ENCODE measurements at regions not wholly inside any gene's neighbourhood (a gene's known extent, or its start where the extent isn't known, plus 50 kb on each side); places are given as distances from the start of the nearest gene placed in this dataset.
"Not testable (repeated sequence)": the region's sequence is repeated elsewhere in the genome, so short reads cannot be mapped to it uniquely, and the experiment has no call there.

DNA sequence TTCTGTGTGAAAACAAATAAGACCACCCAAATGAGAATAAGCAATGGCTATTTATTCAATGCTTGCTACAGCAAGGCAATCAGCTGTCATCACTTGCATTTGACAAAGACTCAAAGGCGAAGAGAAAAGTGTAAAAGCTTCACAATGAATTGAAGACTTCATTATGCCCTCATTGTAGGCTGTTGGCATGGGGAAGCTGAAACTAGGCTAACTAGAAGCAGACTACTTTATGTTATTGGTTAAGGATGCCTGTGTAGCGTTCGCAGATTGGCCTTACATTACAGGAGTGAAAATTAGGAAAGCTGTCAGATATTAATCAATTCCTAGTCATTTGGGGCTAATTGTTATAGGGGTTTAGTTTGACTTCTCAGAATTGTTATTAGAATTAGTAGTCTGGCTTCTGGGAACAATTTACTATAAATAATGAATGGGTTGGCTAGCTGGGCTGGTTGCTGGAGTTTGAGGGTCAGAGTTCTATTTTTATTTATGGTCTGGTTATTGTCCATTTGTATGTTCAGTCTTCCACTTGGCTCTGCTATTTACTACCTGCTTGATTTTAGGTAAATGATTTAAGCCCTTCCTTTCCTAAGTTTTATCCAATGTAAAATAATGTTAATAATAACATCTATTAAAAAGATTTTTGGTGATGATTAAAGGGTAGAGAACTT is 437.2 kb upstream of the SYT4 start:
- DNase-seq (ENCODE audit: low read depth in 2 of 2), result no peak

- no peak for DNase-seq (ENCODE audit: low read depth in 2 of 2)
Measured at GRCh38 chr18:43719267-43719795, 442.0 kb upstream of the SYT4 start.

DNA sequence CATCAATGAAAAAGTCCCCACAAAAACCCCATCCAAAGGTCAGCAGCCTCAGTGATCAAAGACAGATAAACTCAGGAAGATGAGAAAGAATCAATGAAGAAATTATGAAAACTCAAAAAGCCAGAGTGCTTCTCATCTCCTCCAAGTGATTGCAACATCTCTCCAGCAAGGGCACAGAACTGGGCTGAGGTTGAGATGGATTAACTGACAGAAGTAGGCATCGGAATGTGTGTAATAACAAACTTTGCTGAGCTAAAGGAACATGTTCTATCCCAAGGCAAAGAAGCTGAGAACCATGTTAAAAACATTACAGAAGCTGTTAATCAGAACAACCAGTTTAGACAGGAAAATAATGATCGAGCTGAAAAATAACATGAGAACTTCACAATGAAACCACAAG is 442.8 kb upstream of the SYT4 start:
- DNase-seq (ENCODE audit: low read depth in 2 of 2), result no peak

- no peak for DNase-seq (ENCODE audit: low read depth in 2 of 2)
Measured at GRCh38 chr18:43735570-43735969, 458.3 kb upstream of the SYT4 start.

DNA sequence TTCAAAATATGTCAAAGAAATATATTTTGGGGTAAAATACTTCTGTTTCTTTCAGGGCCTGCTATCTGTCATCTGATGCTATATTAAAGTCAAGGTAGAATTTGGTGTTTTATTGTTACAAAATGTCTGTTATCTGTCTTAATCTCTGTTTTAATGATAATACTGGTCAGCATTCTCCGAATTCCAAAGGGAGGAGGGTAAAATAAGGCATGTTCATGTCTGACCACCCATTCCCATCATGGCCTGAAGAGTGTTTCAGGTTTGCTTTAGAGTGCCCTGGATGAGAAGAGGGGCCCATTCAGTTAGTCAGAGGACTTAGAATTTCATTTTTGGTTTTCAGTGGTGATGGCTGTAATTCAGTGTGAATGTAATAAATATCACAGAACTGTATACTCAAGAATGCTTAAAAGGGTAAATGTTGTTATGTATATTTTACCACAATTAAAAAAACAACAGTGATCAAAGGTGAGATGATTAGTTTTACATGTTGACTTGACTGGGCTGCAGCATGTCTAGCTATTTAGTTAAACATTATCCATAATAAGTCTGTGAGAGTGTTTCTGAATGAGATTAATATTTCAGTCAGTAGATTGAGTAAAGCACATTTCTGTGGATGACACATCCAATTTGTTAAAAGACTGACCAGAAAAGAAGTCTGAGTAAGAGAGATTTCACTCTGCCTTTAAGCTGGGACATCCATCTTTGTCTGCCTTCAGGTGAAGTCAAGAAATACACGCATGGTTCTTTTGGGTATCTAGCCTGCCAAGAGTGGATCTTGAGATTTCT is 467.9 kb upstream of the SYT4 start:
- no peak for DNase-seq (ENCODE audit: low read depth in 2 of 2)

- no peak for DNase-seq (ENCODE audit: low read depth in 2 of 2)
Measured at GRCh38 chr18:43751203-43751602, 473.9 kb upstream of the SYT4 start.

DNA sequence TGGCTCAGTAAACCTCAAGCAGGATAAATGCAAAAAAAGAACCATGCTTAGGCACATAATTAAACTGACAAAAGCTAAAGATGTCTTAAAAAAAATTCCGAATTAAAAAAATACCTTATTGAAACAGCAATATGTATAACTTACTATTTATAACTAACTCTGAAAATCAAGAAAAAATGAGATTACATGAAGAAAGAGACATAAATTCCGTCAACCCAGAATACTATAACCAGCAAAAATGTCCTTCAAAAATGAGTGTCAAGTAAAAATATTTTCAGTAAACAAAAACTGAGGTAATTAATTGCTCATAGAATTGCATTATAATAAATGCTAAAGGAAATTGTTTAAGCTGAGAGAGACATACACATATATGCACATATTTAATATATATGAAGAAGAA is 474.5 kb upstream of the SYT4 start:
- no peak for DNase-seq (ENCODE audit: low read depth in 2 of 2)

DNA sequence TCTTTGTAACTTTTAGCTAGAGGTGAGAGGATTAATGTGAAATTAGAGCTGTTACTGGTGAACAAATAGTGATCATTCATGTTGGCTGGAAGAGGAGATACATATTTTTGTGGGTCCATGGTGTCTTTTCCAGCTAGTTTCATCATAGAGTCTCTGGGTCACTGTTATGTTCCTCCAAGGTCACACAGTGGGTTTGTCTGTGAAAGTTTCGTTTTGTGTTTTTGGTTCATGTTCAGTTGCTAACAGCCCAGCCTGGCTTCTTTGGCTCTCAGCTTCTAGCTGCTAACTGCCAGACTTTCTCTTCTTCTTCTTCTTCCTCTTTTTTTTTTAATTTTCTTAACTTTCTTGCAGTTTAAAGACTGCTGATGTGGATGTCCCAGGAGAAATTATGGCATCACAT is 480.0 kb upstream of the SYT4 start:
- DNase-seq (ENCODE audit: low read depth in 2 of 2), result no peak

GRCh38 chr18:43758734-43759133 is 481.4 kb upstream of the SYT4 start:
- no peak for DNase-seq (ENCODE audit: low read depth in 2 of 2)

DNA sequence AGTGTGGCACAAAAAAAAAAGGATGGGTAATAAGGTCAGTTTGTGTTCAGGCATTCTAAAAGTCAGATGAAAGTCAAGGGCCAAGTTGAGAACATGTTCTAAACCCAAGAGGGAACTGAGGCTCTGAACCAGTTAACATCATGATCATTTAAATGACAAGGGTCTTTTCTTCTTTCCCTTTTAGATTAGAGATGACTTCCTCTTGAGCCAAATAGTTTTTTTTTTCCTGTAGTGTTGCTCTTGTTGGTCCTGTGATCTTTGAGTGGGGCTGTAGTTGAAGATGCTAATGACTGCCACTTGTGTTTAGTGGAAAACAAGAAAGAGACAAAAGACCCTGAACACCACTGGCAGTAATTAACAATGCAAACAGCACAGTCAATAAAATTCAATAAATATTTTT is 482.7 kb upstream of the SYT4 start:
- DNase-seq (ENCODE audit: low read depth in 2 of 2), result no peak

GRCh38 chr18:43772907-43773306 is 495.6 kb upstream of the SYT4 start:
- no peak for DNase-seq (ENCODE audit: low read depth in 2 of 2)

DNA sequence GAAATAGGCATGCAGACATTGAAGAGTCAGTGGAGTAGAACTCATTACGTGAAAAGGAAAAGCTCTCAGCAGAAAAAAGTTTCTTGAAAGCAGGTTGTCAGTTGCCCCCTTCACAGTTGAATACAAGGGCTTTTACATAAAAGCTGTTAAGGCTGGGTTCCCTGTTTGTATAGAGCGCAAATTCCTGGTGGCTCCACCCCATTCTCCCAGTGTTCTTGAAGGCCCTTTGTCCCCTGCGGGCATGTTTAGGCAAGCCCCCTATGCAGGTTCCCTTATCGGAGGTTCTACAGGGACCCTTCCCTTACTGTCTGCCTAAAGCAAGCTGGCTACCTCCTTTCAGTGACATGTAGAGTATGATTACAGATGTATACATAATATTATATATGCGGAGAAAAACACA is 497.2 kb upstream of the SYT4 start:
- no peak for DNase-seq (ENCODE audit: low read depth in 2 of 2)

DNA sequence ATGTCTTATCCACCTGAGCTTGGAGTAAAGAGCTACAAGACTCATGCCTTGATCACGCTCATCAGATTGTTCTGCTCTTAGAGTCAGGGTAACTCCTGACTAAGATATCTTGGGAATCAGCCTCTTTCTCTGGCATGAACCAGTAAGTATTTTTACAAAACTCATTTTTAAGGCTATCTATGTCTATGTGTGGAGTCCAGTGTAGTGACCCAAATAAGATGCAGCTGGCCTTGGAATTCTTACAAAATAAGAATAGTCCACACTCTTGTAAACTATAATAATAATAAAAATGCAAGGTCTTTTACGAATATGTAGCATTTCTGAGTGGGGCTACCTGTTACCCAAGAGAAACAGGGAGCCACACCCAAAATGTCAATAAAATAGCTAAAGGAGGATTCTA is 498.3 kb upstream of the SYT4 start:
- DNase-seq (ENCODE audit: low read depth in 2 of 2), result no peak

GRCh38 chr18:43776997-43777396 is 499.7 kb upstream of the SYT4 start:
- no peak for DNase-seq (ENCODE audit: low read depth in 2 of 2)

DNA sequence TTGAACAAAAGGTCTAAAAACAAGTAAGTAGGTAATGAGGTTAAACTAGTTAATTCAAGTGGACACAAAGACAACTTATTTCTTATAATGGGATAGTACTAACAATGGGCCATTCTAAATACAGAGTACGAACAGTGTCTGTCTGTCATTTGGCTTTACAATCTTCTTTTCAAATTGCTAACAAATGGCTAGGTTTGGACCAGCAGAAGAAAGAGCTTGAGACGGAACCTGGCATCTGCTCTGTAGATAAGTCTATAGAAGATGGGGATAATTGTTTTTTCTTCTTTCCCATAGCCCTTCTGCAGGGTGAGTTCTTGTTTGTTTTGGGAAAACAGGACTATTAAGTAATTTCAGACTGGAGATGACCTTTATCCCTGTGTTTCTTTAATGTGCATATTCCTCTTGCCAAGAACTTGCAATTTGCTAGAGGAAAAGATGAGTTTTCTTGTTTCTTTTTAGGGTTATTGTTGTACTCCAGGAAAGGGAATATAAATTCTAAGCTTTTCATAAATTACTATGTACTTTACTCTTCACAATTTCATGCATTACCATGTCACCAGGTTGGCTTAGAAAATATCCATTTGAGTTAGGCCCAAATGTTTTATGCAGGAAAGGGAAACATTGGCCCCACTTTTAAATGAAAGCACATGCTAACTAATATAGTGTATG is 500.5 kb upstream of the SYT4 start:
- DNase-seq (ENCODE audit: low read depth in 2 of 2), result no peak

GRCh38 chr18:43780782-43781340 is 503.6 kb upstream of the SYT4 start:
- no peak for DNase-seq (ENCODE audit: low read depth in 2 of 2)

GRCh38 chr18:43785158-43785557 is 507.9 kb upstream of the SYT4 start:
- DNase-seq (ENCODE audit: low read depth in 2 of 2), result no peak

DNA sequence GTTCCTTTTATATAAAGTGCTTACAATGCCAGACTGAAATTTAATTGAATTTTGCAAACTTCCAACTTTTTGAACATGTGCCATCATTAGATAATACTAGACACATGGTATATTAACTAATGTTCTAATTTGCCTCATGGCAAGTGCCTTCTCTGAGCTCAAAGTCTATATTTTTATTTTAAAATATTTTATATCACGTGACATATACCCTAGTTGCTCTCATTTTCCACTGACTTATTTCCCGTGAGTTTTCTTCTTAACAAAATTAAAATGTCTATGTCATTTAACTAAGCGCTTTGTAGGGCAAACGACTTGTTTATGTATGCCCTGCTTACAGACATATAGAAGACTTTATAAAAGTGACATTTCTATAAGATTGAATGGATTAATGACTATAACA is 509.6 kb upstream of the SYT4 start:
- DNase-seq (ENCODE audit: low read depth in 2 of 2), result no peak

DNA sequence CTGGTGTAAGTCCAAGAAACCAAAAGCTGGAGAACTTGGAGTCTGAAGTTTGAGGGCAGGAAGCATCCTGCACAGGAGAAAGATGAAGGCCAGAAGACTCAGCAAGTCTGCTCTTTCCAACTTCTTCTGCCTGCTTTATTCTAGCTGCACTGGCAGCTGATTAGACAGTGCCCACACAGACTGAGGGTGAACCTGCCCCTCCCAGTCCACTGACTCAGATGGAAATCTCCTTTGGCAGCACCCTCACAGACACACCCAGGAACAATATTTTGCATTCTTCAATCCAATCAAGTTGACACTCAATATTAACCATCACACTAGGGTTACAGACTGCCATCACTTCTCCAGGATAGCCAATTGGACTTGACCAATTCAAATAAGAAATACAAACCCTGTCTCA is 510.4 kb upstream of the SYT4 start:
- not testable (repeated sequence) for DNase-seq (ENCODE audit: low read depth in 2 of 2)

GRCh38 chr18:43789234-43790000 is 512.1 kb upstream of the SYT4 start:
- no peak for DNase-seq (ENCODE audit: low read depth in 2 of 2)

GRCh38 chr18:43793910-43794309 is 516.6 kb upstream of the SYT4 start:
- no peak for DNase-seq (ENCODE audit: low read depth in 2 of 2)

DNA sequence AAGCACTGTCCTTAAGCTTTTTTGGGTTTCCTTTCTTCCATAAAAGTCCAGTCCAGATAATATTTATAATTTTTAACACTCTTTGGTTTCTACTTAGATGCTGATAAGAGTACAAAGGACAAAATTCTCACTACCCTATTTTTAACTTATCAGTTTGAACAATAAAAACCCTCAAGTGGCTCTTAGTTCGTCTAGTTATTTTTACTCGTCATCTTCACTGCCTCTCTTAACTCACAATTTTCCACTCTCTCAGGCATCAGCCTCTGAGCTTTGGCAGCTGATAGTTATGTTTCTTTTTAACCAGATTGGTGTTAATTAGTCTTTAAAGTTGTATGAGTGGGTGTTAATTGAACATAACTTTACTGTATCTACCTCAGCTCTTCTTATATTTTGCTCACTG is 517.1 kb upstream of the SYT4 start:
- no peak for DNase-seq (ENCODE audit: low read depth in 2 of 2)

Data from activated CD8-positive, alpha-beta memory T cell treated with anti-CD3 and anti-CD28 coated beads for 4 hours (primary cell).